Loucy (cell line): ENCODE measurements at regions not wholly inside any gene's neighbourhood (a gene's known extent, or its start where the extent isn't known, plus 50 kb on each side); places are given as distances from the start of the nearest gene placed in this dataset.

Source experiments
- H2AFZ ChIP-seq: fragments of 200-600 bp; sonication (generic); 2 replicates; pipeline ENCODE4 v1.6.0; 2016; ENCODE audit warnings: antibody characterized with exemption, mild to moderate bottlenecking, low read length, moderate library complexity
- H3F3A ChIP-seq: fragments of 200-600 bp; 2 replicates; pipeline ENCODE4 v1.6.0; 2016; ENCODE audit warnings: antibody characterized with exemption, low read depth, mild to moderate bottlenecking
- H3K27me3 ChIP-seq: fragments of 200-600 bp; sonication (generic); 2 replicates; pipeline ENCODE4 v1.6.1; 2014; ENCODE audit warnings: low read length, mild to moderate bottlenecking; ENCODE audit not compliant: insufficient read depth, poor library complexity, severe bottlenecking
- H3K36me3 ChIP-seq: fragments of 200-600 bp; sonication (generic); 2 replicates; pipeline ENCODE4 v1.6.1; 2016; ENCODE audit warnings: low read length; ENCODE audit not compliant: insufficient read depth
- H3K4me1 ChIP-seq: fragments of 200-600 bp; sonication (generic); 2 replicates; pipeline ENCODE4 v1.5.1; 2014; ENCODE audit warnings: low read length, mild to moderate bottlenecking; ENCODE audit not compliant: insufficient read depth, poor library complexity, severe bottlenecking
- H3K4me2 ChIP-seq: fragments of 200-600 bp; sonication (generic); 2 replicates; pipeline ENCODE4 v1.6.0; 2014; ENCODE audit warnings: antibody characterized with exemption, low read length, low read depth, mild to moderate bottlenecking; ENCODE audit not compliant: poor library complexity, severe bottlenecking
- H3K4me3 ChIP-seq: fragments of 200-600 bp; sonication (generic); 2 replicates; pipeline ENCODE4 v1.5.1; 2014; ENCODE audit warnings: low read length, mild to moderate bottlenecking, mixed read lengths; ENCODE audit not compliant: poor library complexity, severe bottlenecking
- H3K79me2 ChIP-seq: fragments of 200-600 bp; sonication (generic); 2 replicates; pipeline ENCODE4 v1.6.1; 2014; ENCODE audit warnings: low read length; ENCODE audit not compliant: insufficient read depth
- H3K9ac ChIP-seq: fragments of 200-600 bp; sonication (generic); 2 replicates; pipeline ENCODE4 v1.6.0; 2014; ENCODE audit warnings: mild to moderate bottlenecking, low read depth, low read length, moderate library complexity; ENCODE audit not compliant: poor library complexity, severe bottlenecking
- H3K9me2 ChIP-seq: fragments of 200-600 bp; sonication (generic); replicated peaks from 2 replicates; pipeline ENCODE4 v1.6.1; 2016; ENCODE audit warnings: low read depth, low read length, mixed read lengths
- H3K9me3 ChIP-seq: fragments of 200-600 bp; sonication (generic); 2 replicates; pipeline ENCODE4 v1.6.1; 2014; ENCODE audit warnings: mild to moderate bottlenecking, antibody characterized with exemption, low read length, low read depth; ENCODE audit not compliant: insufficient read depth
- H4K20me1 ChIP-seq: fragments of 200-600 bp; sonication (generic); 2 replicates; pipeline ENCODE4 v1.6.0; 2014; ENCODE audit warnings: antibody characterized with exemption, low read length, mild to moderate bottlenecking; ENCODE audit not compliant: insufficient read depth, poor library complexity, severe bottlenecking
- CTCF ChIP-seq: fragments of 200-600 bp; sonication (generic); conservative IDR thresholded peaks from 2 replicates; pipeline ENCODE4 v1.5.1; 2014; ENCODE audit warnings: mild to moderate bottlenecking, antibody characterized with exemption, low read length
- EZH2phosphoT487 ChIP-seq: fragments of 200-600 bp; IDR thresholded peaks from 2 replicates; pipeline ENCODE4 v1.6.1; 2018; ENCODE audit warnings: antibody characterized with exemption, mild to moderate bottlenecking, moderate library complexity, borderline replicate concordance

GRCh38 chr1:229889031-229889517 is 178.0 kb upstream of the GALNT2 start:
- H2AFZ ChIP-seq = no peak overlapping the region
- H3F3A ChIP-seq = no peaks in the 10 kb centered on the region
- H4K20me1 ChIP-seq = no peaks in the 10 kb centered on the region
- no peak overlapping the region for H3K4me2 ChIP-seq
- H3K4me1 ChIP-seq = peaks cover 25% of the 10 kb centered on the region
- no peaks in the 10 kb centered on the region for H3K36me3 ChIP-seq
- no peak overlapping the region for H3K9ac ChIP-seq
- H3K9me3 ChIP-seq = no peaks in the 10 kb centered on the region
- H3K9me2 ChIP-seq = no peaks in the 10 kb centered on the region
- TF ChIP-seq EZH2phosphoT487 (no peak), CTCF (no peak)
- H3K79me2 ChIP-seq = no peaks in the 10 kb centered on the region
- no peak overlapping the region for H3K4me3 ChIP-seq
- no peaks in the 10 kb centered on the region for H3K27me3 ChIP-seq

- H3K4me1 ChIP-seq = peaks cover 34% of the 10 kb centered on the region
- no peak overlapping the region for H3K4me3 ChIP-seq
- H3K27me3 ChIP-seq = no peaks in the 10 kb centered on the region
- H3K4me2 ChIP-seq = no peak overlapping the region
- H3K9ac ChIP-seq = no peak overlapping the region
- H3K9me2 ChIP-seq = no peaks in the 10 kb centered on the region
- no peaks in the 10 kb centered on the region for H3K9me3 ChIP-seq
- H3F3A ChIP-seq = no peaks in the 10 kb centered on the region
- no peaks in the 10 kb centered on the region for H3K36me3 ChIP-seq
- TF ChIP-seq CTCF (no peak), EZH2phosphoT487 (no peak)
- no peaks in the 10 kb centered on the region for H3K79me2 ChIP-seq
- H2AFZ ChIP-seq = no peak overlapping the region
- no peaks in the 10 kb centered on the region for H4K20me1 ChIP-seq
Observed at GRCh38 chr1:229891227-229891626, 175.8 kb upstream of the GALNT2 start.

GRCh38 chr1:229892515-229893117 is 174.4 kb upstream of the GALNT2 start:
- H3K27me3 ChIP-seq = no peaks in the 10 kb centered on the region
- no peak overlapping the region for H3K4me2 ChIP-seq
- no peaks in the 10 kb centered on the region for H3K9me2 ChIP-seq
- peaks cover 23% of the 10 kb centered on the region for H3K4me1 ChIP-seq
- H3K4me3 ChIP-seq = no peak overlapping the region
- H3K9me3 ChIP-seq = no peaks in the 10 kb centered on the region
- no peak overlapping the region for H3K9ac ChIP-seq
- H3K36me3 ChIP-seq = no peaks in the 10 kb centered on the region
- TF ChIP-seq EZH2phosphoT487 = no peak
- TF ChIP-seq CTCF = no peak
- H3F3A ChIP-seq = no peaks in the 10 kb centered on the region
- no peaks in the 10 kb centered on the region for H3K79me2 ChIP-seq
- no peaks in the 10 kb centered on the region for H4K20me1 ChIP-seq
- H2AFZ ChIP-seq = no peak overlapping the region
